MM.1S (cell line): ENCODE measurements at regions not wholly inside any gene's neighbourhood (a gene's known extent, or its start where the extent isn't known, plus 50 kb on each side); places are given as distances from the start of the nearest gene placed in this dataset.

Experiments used
- DNase-seq: peaks from one replicate; pipeline ENCODE4 v3.0.0-alpha.2; 2015
- H2AFZ ChIP-seq: fragments of 300-600 bp; sonication (generic); 2 replicates; pipeline ENCODE4 v1.6.0; 2016; ENCODE audit warnings: antibody characterized with exemption, low read length
- H3F3A ChIP-seq: fragments of 300-600 bp; sonication (generic); 2 replicates; pipeline ENCODE4 v1.6.1; 2016; ENCODE audit warnings: mild to moderate bottlenecking, antibody characterized with exemption, low read length, moderate library complexity, mixed read lengths; ENCODE audit not compliant: insufficient read depth
- H3K27ac ChIP-seq: fragments of 300-600 bp; sonication (generic); 2 replicates; pipeline ENCODE4 v1.5.1; 2016; ENCODE audit warnings: mild to moderate bottlenecking, low read length
- H3K27me3 ChIP-seq: fragments of 300-600 bp; sonication (generic); replicated peaks from 2 replicates; pipeline ENCODE4 v1.6.0; 2016; ENCODE audit warnings: low read length; ENCODE audit not compliant: insufficient read depth
- H3K36me3 ChIP-seq: fragments of 300-600 bp; sonication (generic); replicated peaks from 2 replicates; pipeline ENCODE4 v1.6.1; 2016; ENCODE audit warnings: mild to moderate bottlenecking, low read length, mixed read lengths; ENCODE audit not compliant: insufficient read depth
- H3K4me1 ChIP-seq: fragments of 300-600 bp; sonication (generic); 2 replicates; pipeline ENCODE4 v1.6.1; 2016; ENCODE audit warnings: low read length, mixed read lengths
- H3K4me2 ChIP-seq: fragments of 300-600 bp; sonication (generic); 2 replicates; pipeline ENCODE4 v1.6.0; 2016; ENCODE audit warnings: low read depth, low read length
- H3K4me3 ChIP-seq: fragments of 300-600 bp; sonication (generic); 2 replicates; pipeline ENCODE4 v1.5.1; 2016; ENCODE audit warnings: low read length, mixed read lengths
- H3K79me2 ChIP-seq: fragments of 300-600 bp; sonication (generic); 2 replicates; pipeline ENCODE4 v1.6.1; 2016; ENCODE audit warnings: mixed run types, low read length, mixed read lengths
- H3K9ac ChIP-seq: fragments of 300-600 bp; sonication (generic); 2 replicates; pipeline ENCODE4 v1.6.1; 2016; ENCODE audit warnings: low read length, mixed read lengths
- H3K9me2 ChIP-seq: fragments of 300-600 bp; sonication (generic); replicated peaks from 2 replicates; pipeline ENCODE4 v1.6.1; 2016; ENCODE audit warnings: mild to moderate bottlenecking, low read length, mixed read lengths; ENCODE audit not compliant: insufficient read depth
- H3K9me3 ChIP-seq: fragments of 300-600 bp; sonication (generic); replicated peaks from 2 replicates; pipeline ENCODE4 v1.6.1; 2016; ENCODE audit warnings: mild to moderate bottlenecking, low read length, mixed read lengths; ENCODE audit not compliant: insufficient read depth
- H4K20me1 ChIP-seq: fragments of 300-600 bp; sonication (generic); 2 replicates; pipeline ENCODE4 v1.6.1; 2016; ENCODE audit warnings: mild to moderate bottlenecking, low read length, moderate library complexity, mixed read lengths; ENCODE audit not compliant: insufficient read depth
- CTCF ChIP-seq: fragments of 300-600 bp; sonication (generic); IDR thresholded peaks from 2 replicates; pipeline ENCODE4 v1.5.1; 2016; ENCODE audit warnings: antibody characterized with exemption, low read length, mixed read lengths
- EZH2 ChIP-seq: fragments of 300-600 bp; sonication (generic); optimal IDR thresholded peaks from 2 replicates; pipeline ENCODE3; 2017; ENCODE audit warnings: low read depth, mild to moderate bottlenecking, antibody characterized with exemption, low read length, mixed read lengths
- EZH2phosphoT487 ChIP-seq: fragments of 300-600 bp; sonication (generic); IDR thresholded peaks from 2 replicates; pipeline ENCODE4 v1.6.1; 2018; ENCODE audit warnings: antibody characterized with exemption, low read length

GRCh38 chr4:141375855-141376254, 155.2 kb downstream of the ZNF330 start:
- no peaks in the 10 kb centered on the region for H3K9me2 ChIP-seq
- no peaks in the 10 kb centered on the region for H4K20me1 ChIP-seq
- no peak for DNase-seq
- H3K27ac ChIP-seq = no peak overlapping the region
- no peaks in the 10 kb centered on the region for H3K9me3 ChIP-seq
- no peaks in the 10 kb centered on the region for H3K79me2 ChIP-seq
- no peak overlapping the region for H3K9ac ChIP-seq
- H3K4me2 ChIP-seq = no peak overlapping the region
- no peaks in the 10 kb centered on the region for H3K36me3 ChIP-seq
- H3K4me1 ChIP-seq = no peaks in the 10 kb centered on the region
- H3F3A ChIP-seq = no peaks in the 10 kb centered on the region
- H3K4me3 ChIP-seq = no peak overlapping the region
- TF ChIP-seq CTCF = no peak
- no peak for TF ChIP-seq EZH2
- TF ChIP-seq EZH2phosphoT487 = no peak
- no peak overlapping the region for H2AFZ ChIP-seq
- H3K27me3 ChIP-seq = no peaks in the 10 kb centered on the region

GRCh38 chr4:141376769-141377168, 156.1 kb downstream of the ZNF330 start:
- no peaks in the 10 kb centered on the region for H4K20me1 ChIP-seq
- no peak overlapping the region for H3K4me2 ChIP-seq
- H3F3A ChIP-seq = no peaks in the 10 kb centered on the region
- no peak overlapping the region for H2AFZ ChIP-seq
- no peaks in the 10 kb centered on the region for H3K79me2 ChIP-seq
- no peak for DNase-seq
- no peak for TF ChIP-seq EZH2
- no peak for TF ChIP-seq EZH2phosphoT487
- no peak for TF ChIP-seq CTCF
- no peak overlapping the region for H3K4me3 ChIP-seq
- H3K27ac ChIP-seq = no peak overlapping the region
- H3K9me2 ChIP-seq = no peaks in the 10 kb centered on the region
- no peaks in the 10 kb centered on the region for H3K36me3 ChIP-seq
- no peaks in the 10 kb centered on the region for H3K9me3 ChIP-seq
- no peaks in the 10 kb centered on the region for H3K27me3 ChIP-seq
- H3K4me1 ChIP-seq = no peaks in the 10 kb centered on the region
- no peak overlapping the region for H3K9ac ChIP-seq

GRCh38 chr4:141387299-141387698, 166.6 kb downstream of the ZNF330 start:
- no peaks in the 10 kb centered on the region for H3K9me2 ChIP-seq
- no peaks in the 10 kb centered on the region for H3K9me3 ChIP-seq
- no peaks in the 10 kb centered on the region for H3K27me3 ChIP-seq
- H3K79me2 ChIP-seq = no peaks in the 10 kb centered on the region
- no peak for DNase-seq
- TF ChIP-seq EZH2 = no peak
- TF ChIP-seq EZH2phosphoT487 = no peak
- no peak for TF ChIP-seq CTCF
- no peak overlapping the region for H3K9ac ChIP-seq
- H3K36me3 ChIP-seq = no peaks in the 10 kb centered on the region
- no peaks in the 10 kb centered on the region for H4K20me1 ChIP-seq
- H3K4me1 ChIP-seq = no peaks in the 10 kb centered on the region
- no peak overlapping the region for H3K27ac ChIP-seq
- no peak overlapping the region for H3K4me3 ChIP-seq
- no peak overlapping the region for H2AFZ ChIP-seq
- no peak overlapping the region for H3K4me2 ChIP-seq
- no peaks in the 10 kb centered on the region for H3F3A ChIP-seq
